Body of pancreas (tissue), 4 donors: ENCODE measurements at regions not wholly inside any gene's neighbourhood (a gene's known extent, or its start where the extent isn't known, plus 50 kb on each side); places are given as distances from the start of the nearest gene placed in this dataset.

Experiments
- CTCF ChIP-seq, 7 experiments: fragments of 450-650 bp in 4 of 7; fragments of 200-600 bp in 3 of 7; sonication (generic) in 3 of 7; IDR thresholded peaks; one replicate each; pipeline ENCODE4 v1.5.1; 2016 to 2019; ENCODE audit warnings: antibody characterized with exemption in 7 of 7
- POLR2A ChIP-seq, 3 donors: fragments of 450-650 bp; IDR thresholded peaks; one replicate each; pipeline ENCODE4 v1.6.1; 2016; ENCODE audit warnings: antibody characterized with exemption in 3 of 3, mild to moderate bottlenecking in 2 of 3

- TF ChIP-seq CTCF (IDR thresholded peaks at IDR 0.05) (no peak), POLR2A (IDR thresholded peaks at IDR 0.05) (no peak)
These were observed 50.9 kb upstream of the KCNJ15 start for GRCh38 chr21:38205940-38206339.
